IMR-90 (cell line): ENCODE measurements at regions not wholly inside any gene's neighbourhood (a gene's known extent, or its start where the extent isn't known, plus 50 kb on each side); places are given as distances from the start of the nearest gene placed in this dataset.

ENCODE experiments used
- ATAC-seq: fragments of 200-7000 bp; cut with Tn5 transposase; 2 replicates; pipeline ENCODE4 v1.9.1; 2020; ENCODE audit warnings: low read depth, mild to moderate bottlenecking, moderate library complexity
- BruUV-seq: library from RNA; stranded (reverse); fragments of 400-500 nt; replicated peaks from 2 replicates; lab custom pipeline; 2021; lab: Mats Ljungman, UMichigan
- CTCF ChIA-PET: fragments of 300-600 bp; formaldehyde crosslinking; extraction: SDS; loops from one replicate; lab custom pipeline; 2021; ENCODE audit warnings: antibody characterized with exemption; lab: Yijun Ruan, JAX
- POLR2A ChIA-PET: fragments of 300-600 bp; sonication (Branson Sonifier 250); formaldehyde crosslinking; loops from one replicate; lab custom pipeline; 2022; ENCODE audit warnings: antibody characterized with exemption; ENCODE audit not compliant: unreplicated experiment; lab: Charles Lee
- DNase-seq: peaks from one replicate; pipeline ENCODE4 v3.0.0; 2013
- H2AFZ ChIP-seq: replicated peaks from 2 replicates; pipeline ENCODE3; 2013; ENCODE audit warnings: low read length, mild to moderate bottlenecking; ENCODE audit not compliant: poor library complexity
- H2AK5ac ChIP-seq: 2 replicates; pipeline ENCODE4 v1.6.1; 2013; ENCODE audit warnings: low read depth, low read length, inconsistent platforms
- H2AK9ac ChIP-seq: replicated peaks from 2 replicates; pipeline ENCODE3; 2013; ENCODE audit warnings: mild to moderate bottlenecking, low read depth, low read length, moderate library complexity; ENCODE audit not compliant: poor library complexity
- H2BK120ac ChIP-seq: 2 replicates; pipeline ENCODE4 v1.6.1; 2013; ENCODE audit warnings: low read depth, low read length, inconsistent platforms
- H2BK15ac ChIP-seq: 3 replicates; pipeline ENCODE4 v1.6.1; 2013; ENCODE audit warnings: low read depth, low read length, inconsistent platforms
- H2BK20ac ChIP-seq: 2 replicates; pipeline ENCODE4 v1.6.1; 2013; ENCODE audit warnings: low read depth, mild to moderate bottlenecking, inconsistent platforms, low read length, moderate library complexity
- H2BK5ac ChIP-seq: 2 replicates; pipeline ENCODE4 v1.6.1; 2013; ENCODE audit warnings: mild to moderate bottlenecking, low read depth, low read length, inconsistent platforms; ENCODE audit not compliant: poor library complexity, severe bottlenecking
- H3K14ac ChIP-seq: replicated peaks from 2 replicates; pipeline ENCODE4 v1.6.1; 2013; ENCODE audit warnings: low read depth, low read length, inconsistent platforms
- H3K18ac ChIP-seq: 2 replicates; pipeline ENCODE4 v1.6.1; 2013; ENCODE audit warnings: low read depth, low read length, control low read depth
- H3K23ac ChIP-seq: 2 replicates; pipeline ENCODE4 v1.6.1; 2013; ENCODE audit warnings: low read depth, low read length, inconsistent platforms
- H3K27ac ChIP-seq: 2 replicates; pipeline ENCODE4 v1.5.1; 2013; ENCODE audit warnings: mild to moderate bottlenecking, control low read depth, low read length; ENCODE audit not compliant: insufficient read depth
- H3K27me3 ChIP-seq: 2 replicates; pipeline ENCODE4 v1.6.1; 2013; ENCODE audit warnings: low read length; ENCODE audit not compliant: control insufficient read depth, insufficient read depth
- H3K36me3 ChIP-seq: 2 replicates; pipeline ENCODE4 v1.6.1; 2013; ENCODE audit warnings: low read length, mixed read lengths; ENCODE audit not compliant: control insufficient read depth, insufficient read depth
- H3K4ac ChIP-seq: 2 replicates; pipeline ENCODE4 v1.6.1; 2013; ENCODE audit warnings: low read depth, low read length, inconsistent platforms
- H3K4me1 ChIP-seq: 2 replicates; pipeline ENCODE4 v1.6.1; 2013; ENCODE audit warnings: low read length, mixed read lengths; ENCODE audit not compliant: control insufficient read depth, insufficient read depth
- H3K4me2 ChIP-seq: 2 replicates; pipeline ENCODE4 v1.6.1; 2013; ENCODE audit warnings: low read depth, mild to moderate bottlenecking, control low read depth, low read length, moderate library complexity
- H3K4me3 ChIP-seq: 2 replicates; pipeline ENCODE4 v1.5.1; 2013; ENCODE audit warnings: low read depth, mild to moderate bottlenecking, control low read depth, low read length, moderate library complexity; ENCODE audit not compliant: insufficient read depth
- H3K56ac ChIP-seq: 2 replicates; pipeline ENCODE4 v1.6.1; 2013; ENCODE audit warnings: low read length, inconsistent platforms; ENCODE audit not compliant: insufficient read depth; ENCODE audit errors: extremely low read depth
- H3K79me1 ChIP-seq, 2 experiments: 2 replicates each; pipeline ENCODE4 v1.6.1; 2013; ENCODE audit warnings: low read length in 2 of 2, inconsistent platforms in 1 of 2, low read depth in 1 of 2
- H3K9ac ChIP-seq: 2 replicates; pipeline ENCODE4 v1.6.1; 2013; ENCODE audit warnings: low read depth, low read length, control low read depth
- H3K9me1 ChIP-seq: 2 replicates; pipeline ENCODE4 v1.6.1; 2013; ENCODE audit warnings: low read length, inconsistent platforms; ENCODE audit not compliant: insufficient read depth
- H3K9me3 ChIP-seq: 2 replicates; pipeline ENCODE4 v1.6.1; 2013; ENCODE audit warnings: low read length; ENCODE audit not compliant: control insufficient read depth, insufficient read depth
- H4K20me1 ChIP-seq: 2 replicates; pipeline ENCODE4 v1.6.1; 2013; ENCODE audit warnings: low read length, inconsistent platforms; ENCODE audit not compliant: insufficient read depth
- H4K5ac ChIP-seq: 2 replicates; pipeline ENCODE4 v1.6.1; 2013; ENCODE audit warnings: mild to moderate bottlenecking, low read depth, low read length, control low read depth
- H4K8ac ChIP-seq, 2 experiments: 2 replicates each; pipeline ENCODE4 v1.6.1; 2013; ENCODE audit warnings: low read depth in 2 of 2, low read length in 2 of 2, control low read depth in 1 of 2, inconsistent platforms in 1 of 2
- H4K91ac ChIP-seq: 2 replicates; pipeline ENCODE4 v1.6.1; 2013; ENCODE audit warnings: low read depth, low read length, inconsistent platforms; ENCODE audit not compliant: insufficient read depth
- BHLHE40 ChIP-seq: fragments of 150-350 bp; IDR thresholded peaks from 2 replicates; pipeline ENCODE4 v1.6.1; 2016; ENCODE audit warnings: mild to moderate bottlenecking, low read depth, low read length
- CEBPB ChIP-seq: IDR thresholded peaks from 2 replicates; pipeline ENCODE4 v1.6.1; 2012; ENCODE audit warnings: low read depth, low read length, improper control_type of control experiment
- FOS ChIP-seq: fragments of 150-350 bp; IDR thresholded peaks from 2 replicates; pipeline ENCODE4 v1.6.1; 2016; ENCODE audit warnings: low read depth, low read length
- MAFK ChIP-seq: IDR thresholded peaks from 2 replicates; pipeline ENCODE4 v1.6.1; 2012; ENCODE audit warnings: low read depth, low read length, improper control_type of control experiment
- MXI1 ChIP-seq: IDR thresholded peaks from 2 replicates; pipeline ENCODE4 v1.6.1; 2012; ENCODE audit warnings: low read depth, mild to moderate bottlenecking, low read length, moderate library complexity, borderline replicate concordance
- POLR2A ChIP-seq: IDR thresholded peaks from 2 replicates; pipeline ENCODE4 v1.6.1; 2012; ENCODE audit warnings: mild to moderate bottlenecking, low read depth, low read length
- RCOR1 ChIP-seq: IDR thresholded peaks from 2 replicates; pipeline ENCODE4 v1.6.1; 2012; ENCODE audit warnings: mild to moderate bottlenecking, low read length, improper control_type of control experiment; ENCODE audit not compliant: insufficient replicate concordance
- RFX5 ChIP-seq: IDR thresholded peaks from 2 replicates; pipeline ENCODE4 v1.8.0; 2012; ENCODE audit warnings: low read depth, mild to moderate bottlenecking, low read length, moderate library complexity
- WGBS, 2 experiments: methylation state at CpG; one replicate each; pipeline versions ENCODE4 v1.1.5 to v1.1.7; 2013; ENCODE audit warnings: missing lambda C conversion rate in 2 of 2; ENCODE audit not compliant: insufficient read length in 1 of 2; ENCODE audit errors: extremely low coverage in 2 of 2; 5-methylcytosine and 5-hydroxymethylcytosine counted together
- dilution Hi-C: fragments of 300-500 bp; cut with HindIII; formaldehyde crosslinking; loops from one replicate; pipeline ENCODE4 v1.14.3; 2018; ENCODE audit warnings: low sequenced_read_pairs; ENCODE audit not compliant: unreplicated experiment
- in situ Hi-C: fragments of 300-500 bp; cut with MboI; formaldehyde crosslinking; loops from 3 replicates; pipeline ENCODE4 v1.14.3; 2019; ENCODE audit warnings: low sequenced_read_pairs, inconsistent platforms, mixed read lengths
- intact Hi-C: fragments of 100-400 bp; cut with micrococcal nuclease; formaldehyde crosslinking; loops from 2 replicates; pipeline ENCODE4 v1.10.0; 2022
- TF ChIP-seq, protein P1 (sequence below): conservative IDR thresholded peaks from 2 replicates; pipeline ENCODE4 v1.5.1; 2012; ENCODE audit warnings: mild to moderate bottlenecking, low read depth, low read length, improper control_type of control experiment

DNA sequence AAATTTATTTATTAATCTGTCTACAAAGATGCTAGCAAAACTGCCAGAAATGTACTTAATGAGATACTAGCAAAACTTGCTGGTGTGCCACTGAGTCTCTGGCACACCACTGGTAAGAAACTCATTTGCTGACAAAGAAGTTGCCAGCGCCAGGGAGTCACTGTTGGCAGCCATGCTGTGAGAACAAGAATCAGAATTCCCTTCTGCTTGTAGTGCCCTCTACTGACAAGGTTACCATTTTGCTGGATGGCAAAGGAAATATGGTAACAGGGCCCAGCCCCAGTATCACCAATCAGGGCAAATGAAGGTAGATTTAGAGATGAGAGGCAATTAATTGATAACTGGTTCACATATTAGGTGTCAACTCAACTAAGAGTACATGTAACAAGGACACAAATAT is 750.1 kb upstream of the ADGRL3 start:
- ChIA-PET CTCF (no interaction called here), POLR2A (no interaction called here)
- intact Hi-C loops = no loop called here
- no peaks in the 10 kb centered on the region for H4K20me1 ChIP-seq
- dilution Hi-C loops = no loop called here
- no peak overlapping the region for H3K18ac ChIP-seq
- H3K23ac ChIP-seq = no peak overlapping the region
- no peak overlapping the region for H3K27ac ChIP-seq
- H3K4me2 ChIP-seq = no peak overlapping the region
- no peaks in the 10 kb centered on the region for H3K9me3 ChIP-seq
- ATAC-seq = no peak
- no peaks in the 10 kb centered on the region for H3K36me3 ChIP-seq
- no peaks in the 10 kb centered on the region for H3K27me3 ChIP-seq
- H4K5ac ChIP-seq = no peak overlapping the region
- no peak overlapping the region for H3K14ac ChIP-seq
- H2AFZ ChIP-seq = no peak overlapping the region
- no peak overlapping the region for H2AK5ac ChIP-seq
- no TSS peak for BruUV-seq
- H2AK9ac ChIP-seq = no peak overlapping the region
- H3K4me3 ChIP-seq = no peak overlapping the region
- H3K4ac ChIP-seq = no peak overlapping the region
- no peak overlapping the region for H2BK120ac ChIP-seq
- no peaks in the 10 kb centered on the region for H3K9me1 ChIP-seq
- WGBS, 2 experiments = no CpG with 5 or more reads among the region's 1 CpG
- no peak overlapping the region for H2BK15ac ChIP-seq
- no peaks in the 10 kb centered on the region for H3K4me1 ChIP-seq
- H3K9ac ChIP-seq = no peak overlapping the region
- in situ Hi-C loops = no loop called here
- DNase-seq = no peak
- no peak overlapping the region for H2BK20ac ChIP-seq
- H4K8ac ChIP-seq = no peak overlapping the region
- no peaks in the 10 kb centered on the region for H3K79me1 ChIP-seq
- H2BK5ac ChIP-seq = no peak overlapping the region
- no peak overlapping the region for H4K91ac ChIP-seq
- no peak overlapping the region for H3K56ac ChIP-seq
- no peak for TF ChIP-seq POLR2A
- TF ChIP-seq MAFK = no peak
- TF ChIP-seq RFX5 = no peak
- no peak for TF ChIP-seq CEBPB
- no peak for TF ChIP-seq BHLHE40
- TF ChIP-seq FOS = no peak
- TF ChIP-seq, protein P1, sequence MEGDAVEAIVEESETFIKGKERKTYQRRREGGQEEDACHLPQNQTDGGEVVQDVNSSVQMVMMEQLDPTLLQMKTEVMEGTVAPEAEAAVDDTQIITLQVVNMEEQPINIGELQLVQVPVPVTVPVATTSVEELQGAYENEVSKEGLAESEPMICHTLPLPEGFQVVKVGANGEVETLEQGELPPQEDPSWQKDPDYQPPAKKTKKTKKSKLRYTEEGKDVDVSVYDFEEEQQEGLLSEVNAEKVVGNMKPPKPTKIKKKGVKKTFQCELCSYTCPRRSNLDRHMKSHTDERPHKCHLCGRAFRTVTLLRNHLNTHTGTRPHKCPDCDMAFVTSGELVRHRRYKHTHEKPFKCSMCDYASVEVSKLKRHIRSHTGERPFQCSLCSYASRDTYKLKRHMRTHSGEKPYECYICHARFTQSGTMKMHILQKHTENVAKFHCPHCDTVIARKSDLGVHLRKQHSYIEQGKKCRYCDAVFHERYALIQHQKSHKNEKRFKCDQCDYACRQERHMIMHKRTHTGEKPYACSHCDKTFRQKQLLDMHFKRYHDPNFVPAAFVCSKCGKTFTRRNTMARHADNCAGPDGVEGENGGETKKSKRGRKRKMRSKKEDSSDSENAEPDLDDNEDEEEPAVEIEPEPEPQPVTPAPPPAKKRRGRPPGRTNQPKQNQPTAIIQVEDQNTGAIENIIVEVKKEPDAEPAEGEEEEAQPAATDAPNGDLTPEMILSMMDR = no peak
- TF ChIP-seq RCOR1 = no peak
- TF ChIP-seq MXI1 = no peak
